ENCODE measurements at regions not wholly inside any gene's neighbourhood (a gene's known extent, or its start where the extent isn't known, plus 50 kb on each side); places are given as distances from the start of the nearest gene placed in this dataset.

DNA sequence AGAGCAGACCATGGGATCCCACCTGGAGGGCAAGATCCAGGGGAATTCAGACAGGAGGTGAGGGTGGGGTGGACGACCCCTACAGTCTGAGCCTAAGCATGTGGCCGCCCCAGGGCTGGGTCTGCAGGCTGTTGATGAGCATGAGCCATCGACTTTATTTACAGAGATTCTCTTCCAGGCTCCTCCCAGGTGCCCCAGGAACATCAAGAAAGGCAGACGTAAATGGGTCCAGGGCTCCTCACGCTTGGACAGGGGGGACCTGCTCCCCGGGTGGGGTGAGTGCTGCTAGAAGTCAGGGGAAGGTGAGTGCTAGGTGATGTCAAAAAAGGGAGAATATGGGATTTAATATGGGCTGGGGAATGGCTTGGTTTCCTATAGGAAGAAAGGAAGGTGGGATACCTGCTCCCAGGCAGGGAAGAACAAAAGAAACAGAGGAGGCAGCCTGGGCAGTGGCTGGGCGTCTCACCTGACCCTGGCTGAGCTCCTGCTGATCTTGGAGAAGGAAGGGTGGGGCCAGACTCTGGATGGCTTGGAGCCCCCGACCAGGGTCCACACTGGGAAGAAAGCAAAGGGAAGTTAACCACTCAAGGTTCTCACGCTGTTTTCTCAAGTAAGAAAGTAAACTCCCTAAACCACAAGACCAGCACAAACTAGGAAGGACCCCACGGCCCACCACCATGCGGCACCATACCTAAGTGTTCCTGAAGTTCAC is 162.1 kb upstream of the SHH start:
- Histone ChIP-seq H3K4me1 (ENCODE audit: control insufficient read depth in 4 of 4, insufficient read depth in 4 of 4, low read length in 3 of 4) (no peaks in the 10 kb centered on the region), H3K36me3 (ENCODE audit: control insufficient read depth in 4 of 4, insufficient read depth in 3 of 4, low read depth in 1 of 4, low read length in 3 of 4) (no peaks in the 10 kb centered on the region), H3K27ac (ENCODE audit: low read depth in 1 of 2, low read length in 2 of 2) (no peak overlapping the region), H3K27me3 (ENCODE audit: control insufficient read depth in 4 of 4, insufficient read depth in 4 of 4, low read length in 3 of 4) (peaks cover 0 to 2% (median 0%) of the 10 kb centered on the region in 4 donors), H3K4me3 (ENCODE audit: low read depth in 1 of 3, low read length in 3 of 3) (no peak overlapping the region), H3K9ac (ENCODE audit: low read depth in 1 of 2, low read length in 2 of 2) (no peak overlapping the region), H3K9me3 (ENCODE audit: control insufficient read depth in 4 of 4, low read length in 3 of 4) (no peaks in the 10 kb centered on the region)
- 64% methylated on average over 11 of the region's 11 CpGs for WGBS
- no peak for DNase-seq (ENCODE audit: low spot score)
- TF ChIP-seq, protein P1, sequence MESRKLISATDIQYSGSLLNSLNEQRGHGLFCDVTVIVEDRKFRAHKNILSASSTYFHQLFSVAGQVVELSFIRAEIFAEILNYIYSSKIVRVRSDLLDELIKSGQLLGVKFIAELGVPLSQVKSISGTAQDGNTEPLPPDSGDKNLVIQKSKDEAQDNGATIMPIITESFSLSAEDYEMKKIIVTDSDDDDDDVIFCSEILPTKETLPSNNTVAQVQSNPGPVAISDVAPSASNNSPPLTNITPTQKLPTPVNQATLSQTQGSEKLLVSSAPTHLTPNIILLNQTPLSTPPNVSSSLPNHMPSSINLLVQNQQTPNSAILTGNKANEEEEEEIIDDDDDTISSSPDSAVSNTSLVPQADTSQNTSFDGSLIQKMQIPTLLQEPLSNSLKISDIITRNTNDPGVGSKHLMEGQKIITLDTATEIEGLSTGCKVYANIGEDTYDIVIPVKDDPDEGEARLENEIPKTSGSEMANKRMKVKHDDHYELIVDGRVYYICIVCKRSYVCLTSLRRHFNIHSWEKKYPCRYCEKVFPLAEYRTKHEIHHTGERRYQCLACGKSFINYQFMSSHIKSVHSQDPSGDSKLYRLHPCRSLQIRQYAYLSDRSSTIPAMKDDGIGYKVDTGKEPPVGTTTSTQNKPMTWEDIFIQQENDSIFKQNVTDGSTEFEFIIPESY (IDR thresholded peaks at IDR 0.05), result no peak
- TF ChIP-seq FOXA2 (IDR thresholded peaks at IDR 0.05) (no peak), NR2F2 (IDR thresholded peaks at IDR 0.05) (no peak), GABPA (IDR thresholded peaks at IDR 0.05 in 1 of 2, conservative IDR thresholded peaks at IDR 0.05 in 1 of 2) (no peak), HNF4A (conservative IDR thresholded peaks at IDR 0.05) (no peak), JUND (IDR thresholded peaks at IDR 0.05) (no peak), YY1 (IDR thresholded peaks at IDR 0.05) (no peak), RAD21 (IDR thresholded peaks at IDR 0.05) (no peak)
- TF ChIP-seq, protein P2, sequence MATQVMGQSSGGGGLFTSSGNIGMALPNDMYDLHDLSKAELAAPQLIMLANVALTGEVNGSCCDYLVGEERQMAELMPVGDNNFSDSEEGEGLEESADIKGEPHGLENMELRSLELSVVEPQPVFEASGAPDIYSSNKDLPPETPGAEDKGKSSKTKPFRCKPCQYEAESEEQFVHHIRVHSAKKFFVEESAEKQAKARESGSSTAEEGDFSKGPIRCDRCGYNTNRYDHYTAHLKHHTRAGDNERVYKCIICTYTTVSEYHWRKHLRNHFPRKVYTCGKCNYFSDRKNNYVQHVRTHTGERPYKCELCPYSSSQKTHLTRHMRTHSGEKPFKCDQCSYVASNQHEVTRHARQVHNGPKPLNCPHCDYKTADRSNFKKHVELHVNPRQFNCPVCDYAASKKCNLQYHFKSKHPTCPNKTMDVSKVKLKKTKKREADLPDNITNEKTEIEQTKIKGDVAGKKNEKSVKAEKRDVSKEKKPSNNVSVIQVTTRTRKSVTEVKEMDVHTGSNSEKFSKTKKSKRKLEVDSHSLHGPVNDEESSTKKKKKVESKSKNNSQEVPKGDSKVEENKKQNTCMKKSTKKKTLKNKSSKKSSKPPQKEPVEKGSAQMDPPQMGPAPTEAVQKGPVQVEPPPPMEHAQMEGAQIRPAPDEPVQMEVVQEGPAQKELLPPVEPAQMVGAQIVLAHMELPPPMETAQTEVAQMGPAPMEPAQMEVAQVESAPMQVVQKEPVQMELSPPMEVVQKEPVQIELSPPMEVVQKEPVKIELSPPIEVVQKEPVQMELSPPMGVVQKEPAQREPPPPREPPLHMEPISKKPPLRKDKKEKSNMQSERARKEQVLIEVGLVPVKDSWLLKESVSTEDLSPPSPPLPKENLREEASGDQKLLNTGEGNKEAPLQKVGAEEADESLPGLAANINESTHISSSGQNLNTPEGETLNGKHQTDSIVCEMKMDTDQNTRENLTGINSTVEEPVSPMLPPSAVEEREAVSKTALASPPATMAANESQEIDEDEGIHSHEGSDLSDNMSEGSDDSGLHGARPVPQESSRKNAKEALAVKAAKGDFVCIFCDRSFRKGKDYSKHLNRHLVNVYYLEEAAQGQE (IDR thresholded peaks at IDR 0.05), result no peak
- TF ChIP-seq, protein P3, sequence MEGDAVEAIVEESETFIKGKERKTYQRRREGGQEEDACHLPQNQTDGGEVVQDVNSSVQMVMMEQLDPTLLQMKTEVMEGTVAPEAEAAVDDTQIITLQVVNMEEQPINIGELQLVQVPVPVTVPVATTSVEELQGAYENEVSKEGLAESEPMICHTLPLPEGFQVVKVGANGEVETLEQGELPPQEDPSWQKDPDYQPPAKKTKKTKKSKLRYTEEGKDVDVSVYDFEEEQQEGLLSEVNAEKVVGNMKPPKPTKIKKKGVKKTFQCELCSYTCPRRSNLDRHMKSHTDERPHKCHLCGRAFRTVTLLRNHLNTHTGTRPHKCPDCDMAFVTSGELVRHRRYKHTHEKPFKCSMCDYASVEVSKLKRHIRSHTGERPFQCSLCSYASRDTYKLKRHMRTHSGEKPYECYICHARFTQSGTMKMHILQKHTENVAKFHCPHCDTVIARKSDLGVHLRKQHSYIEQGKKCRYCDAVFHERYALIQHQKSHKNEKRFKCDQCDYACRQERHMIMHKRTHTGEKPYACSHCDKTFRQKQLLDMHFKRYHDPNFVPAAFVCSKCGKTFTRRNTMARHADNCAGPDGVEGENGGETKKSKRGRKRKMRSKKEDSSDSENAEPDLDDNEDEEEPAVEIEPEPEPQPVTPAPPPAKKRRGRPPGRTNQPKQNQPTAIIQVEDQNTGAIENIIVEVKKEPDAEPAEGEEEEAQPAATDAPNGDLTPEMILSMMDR (IDR thresholded peaks at IDR 0.05; ENCODE audit: low read depth, low read length, missing input control), result no peak
- TF ChIP-seq, protein P4, sequence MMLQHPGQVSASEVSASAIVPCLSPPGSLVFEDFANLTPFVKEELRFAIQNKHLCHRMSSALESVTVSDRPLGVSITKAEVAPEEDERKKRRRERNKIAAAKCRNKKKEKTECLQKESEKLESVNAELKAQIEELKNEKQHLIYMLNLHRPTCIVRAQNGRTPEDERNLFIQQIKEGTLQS (IDR thresholded peaks at IDR 0.05), result no peak

DNA sequence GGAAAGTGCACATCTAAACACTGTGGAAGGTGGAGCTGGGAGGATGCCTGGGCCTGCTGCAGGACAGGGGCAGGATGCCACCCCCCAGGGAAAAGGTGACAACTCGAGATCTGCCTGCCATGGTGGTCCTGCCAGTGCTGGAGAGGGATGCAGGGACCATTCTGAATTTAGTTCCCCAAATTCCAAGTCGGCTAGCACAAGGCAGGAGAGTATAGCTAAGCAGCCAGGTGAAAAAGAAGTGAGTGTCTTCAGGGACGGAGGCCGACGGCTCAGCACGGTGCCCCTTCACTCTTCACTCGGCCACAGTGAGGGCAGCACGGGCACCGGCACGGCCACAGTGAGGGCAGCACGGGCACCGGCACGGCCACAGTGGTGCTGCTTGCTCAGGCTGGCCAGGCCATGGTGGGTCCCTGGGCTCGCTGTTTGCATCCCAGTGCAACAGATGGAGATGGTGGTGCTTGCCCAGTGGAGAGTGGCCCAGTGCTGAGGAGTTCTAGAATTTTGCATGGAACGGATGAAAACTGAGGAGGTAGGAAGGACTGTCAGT is 161.3 kb upstream of the SHH start:
- Histone ChIP-seq H3K9me3 (ENCODE audit: control insufficient read depth in 4 of 4, low read length in 3 of 4) (no peaks in the 10 kb centered on the region), H3K9ac (ENCODE audit: low read depth in 1 of 2, low read length in 2 of 2) (no peak overlapping the region), H3K4me3 (ENCODE audit: low read depth in 1 of 3, low read length in 3 of 3) (no peak overlapping the region), H3K27me3 (ENCODE audit: control insufficient read depth in 4 of 4, insufficient read depth in 4 of 4, low read length in 3 of 4) (peaks cover 0 to 2% (median 0%) of the 10 kb centered on the region in 4 donors), H3K4me1 (ENCODE audit: control insufficient read depth in 4 of 4, insufficient read depth in 4 of 4, low read length in 3 of 4) (no peaks in the 10 kb centered on the region), H3K36me3 (ENCODE audit: control insufficient read depth in 4 of 4, insufficient read depth in 3 of 4, low read depth in 1 of 4, low read length in 3 of 4) (no peaks in the 10 kb centered on the region), H3K27ac (ENCODE audit: low read depth in 1 of 2, low read length in 2 of 2) (no peak overlapping the region)
- no peak for TF ChIP-seq HNF4A (conservative IDR thresholded peaks at IDR 0.05)
- TF ChIP-seq GABPA (IDR thresholded peaks at IDR 0.05 in 1 of 2, conservative IDR thresholded peaks at IDR 0.05 in 1 of 2), result no peak
- TF ChIP-seq, protein P1 (IDR thresholded peaks at IDR 0.05), result no peak
- no peak for TF ChIP-seq SP1 (IDR thresholded peaks at IDR 0.05)
- no peak for TF ChIP-seq HNF4G (IDR thresholded peaks at IDR 0.05)
- no peak for TF ChIP-seq FOXA2 (IDR thresholded peaks at IDR 0.05)
- no peak for TF ChIP-seq NR2F2 (IDR thresholded peaks at IDR 0.05)
- TF ChIP-seq, protein P5, sequence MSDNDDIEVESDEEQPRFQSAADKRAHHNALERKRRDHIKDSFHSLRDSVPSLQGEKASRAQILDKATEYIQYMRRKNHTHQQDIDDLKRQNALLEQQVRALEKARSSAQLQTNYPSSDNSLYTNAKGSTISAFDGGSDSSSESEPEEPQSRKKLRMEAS (IDR thresholded peaks at IDR 0.05), result no peak
- DNase-seq (ENCODE audit: low spot score), result no peak
- 88% methylated on average over 15 of the region's 15 CpGs for WGBS
